OCI-LY1 (cell line): ENCODE measurements at regions not wholly inside any gene's neighbourhood (a gene's known extent, or its start where the extent isn't known, plus 50 kb on each side); places are given as distances from the start of the nearest gene placed in this dataset.

ENCODE experiments used
- EZH2 ChIP-seq: fragments of 200-600 bp; sonication (generic), shearing (Covaris generic); IDR thresholded peaks from 2 replicates; pipeline ENCODE4 v1.8.0; 2017; ENCODE audit warnings: borderline replicate concordance, mixed run types, mild to moderate bottlenecking, antibody characterized with exemption, low read length, moderate library complexity, mixed read lengths
- TF ChIP-seq, protein P1 (sequence below): fragments of 200-600 bp; sonication (generic), shearing (Covaris generic); IDR thresholded peaks from 2 replicates; pipeline ENCODE4 v1.5.1; 2017; ENCODE audit warnings: mild to moderate bottlenecking, antibody characterized with exemption, low read length, moderate library complexity, mixed read lengths

DNA sequence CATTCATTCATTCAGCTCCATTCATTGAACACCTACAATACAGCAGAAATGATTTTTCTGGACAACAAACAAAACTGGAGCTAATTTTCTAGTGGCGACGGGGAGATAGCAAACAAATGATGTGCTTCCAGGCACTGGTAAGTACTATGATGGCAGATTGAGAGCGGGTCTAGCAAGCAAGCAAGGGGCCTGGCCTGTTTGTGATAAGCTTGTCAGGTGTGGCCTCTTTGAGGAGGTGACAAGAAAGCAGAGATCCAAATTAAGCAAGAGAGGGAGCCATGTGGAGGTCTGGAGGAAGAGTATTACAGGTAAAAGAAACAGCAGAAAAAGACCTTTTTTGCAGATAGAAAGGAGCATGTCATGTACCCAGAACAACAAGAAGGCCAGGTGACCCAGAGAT is 216.1 kb upstream of the CPHXL start:
- TF ChIP-seq, protein P1, sequence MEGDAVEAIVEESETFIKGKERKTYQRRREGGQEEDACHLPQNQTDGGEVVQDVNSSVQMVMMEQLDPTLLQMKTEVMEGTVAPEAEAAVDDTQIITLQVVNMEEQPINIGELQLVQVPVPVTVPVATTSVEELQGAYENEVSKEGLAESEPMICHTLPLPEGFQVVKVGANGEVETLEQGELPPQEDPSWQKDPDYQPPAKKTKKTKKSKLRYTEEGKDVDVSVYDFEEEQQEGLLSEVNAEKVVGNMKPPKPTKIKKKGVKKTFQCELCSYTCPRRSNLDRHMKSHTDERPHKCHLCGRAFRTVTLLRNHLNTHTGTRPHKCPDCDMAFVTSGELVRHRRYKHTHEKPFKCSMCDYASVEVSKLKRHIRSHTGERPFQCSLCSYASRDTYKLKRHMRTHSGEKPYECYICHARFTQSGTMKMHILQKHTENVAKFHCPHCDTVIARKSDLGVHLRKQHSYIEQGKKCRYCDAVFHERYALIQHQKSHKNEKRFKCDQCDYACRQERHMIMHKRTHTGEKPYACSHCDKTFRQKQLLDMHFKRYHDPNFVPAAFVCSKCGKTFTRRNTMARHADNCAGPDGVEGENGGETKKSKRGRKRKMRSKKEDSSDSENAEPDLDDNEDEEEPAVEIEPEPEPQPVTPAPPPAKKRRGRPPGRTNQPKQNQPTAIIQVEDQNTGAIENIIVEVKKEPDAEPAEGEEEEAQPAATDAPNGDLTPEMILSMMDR: no peak
- no peak for TF ChIP-seq EZH2
